PC-9 (cell line): ENCODE measurements at regions not wholly inside any gene's neighbourhood (a gene's known extent, or its start where the extent isn't known, plus 50 kb on each side); places are given as distances from the start of the nearest gene placed in this dataset.

Experiments
- CTCF ChIP-seq: fragments of 200-600 bp; sonication (generic); conservative IDR thresholded peaks from 2 replicates; pipeline ENCODE4 v1.6.1; 2017; ENCODE audit warnings: mixed run types, antibody characterized with exemption, mild to moderate bottlenecking, moderate library complexity
- EZH2 ChIP-seq: fragments of 200-600 bp; sonication (generic); IDR thresholded peaks from 2 replicates; pipeline ENCODE4 v1.8.0; 2017; ENCODE audit warnings: antibody characterized with exemption, low read depth

- TF ChIP-seq CTCF (no peak), EZH2 (no peak)
Measured at GRCh38 chr4:148914734-148915133, 472.5 kb upstream of the NR3C2 start.
